HG03025 (cell line): ENCODE measurements at regions not wholly inside any gene's neighbourhood (a gene's known extent, or its start where the extent isn't known, plus 50 kb on each side); places are given as distances from the start of the nearest gene placed in this dataset.

ENCODE experiments used
- ATAC-seq: cut with Tn5 transposase; IDR thresholded peaks from one replicate; pipeline ENCODE4 v1.9.1; 2021; ENCODE audit warnings: mild to moderate bottlenecking, moderate library complexity; ENCODE audit not compliant: unreplicated experiment, low FRiP score

DNA sequence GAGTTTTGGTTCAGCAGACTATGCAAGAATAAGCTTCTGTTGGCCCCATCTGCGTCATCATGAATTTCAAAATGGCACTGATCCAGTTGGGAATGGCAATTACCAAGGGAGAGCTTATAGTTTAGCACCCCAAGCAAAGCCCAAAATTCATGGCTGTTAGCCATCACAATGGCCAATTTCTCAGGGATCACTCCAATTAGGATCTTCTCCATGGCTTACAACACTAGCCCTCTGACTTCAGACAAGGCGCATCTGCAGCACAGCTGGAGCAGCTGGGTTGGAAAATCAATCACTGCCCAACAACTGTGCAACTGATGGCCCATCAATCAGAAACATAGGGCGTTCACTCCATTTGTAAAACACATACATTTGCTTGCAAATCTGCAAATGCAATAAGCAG, 273.6 kb downstream of the SRBD1 start:
- no peak for ATAC-seq

- ATAC-seq, result no peak
Observed at GRCh38 chr2:45334205-45334604, 276.9 kb downstream of the SRBD1 start.

DNA sequence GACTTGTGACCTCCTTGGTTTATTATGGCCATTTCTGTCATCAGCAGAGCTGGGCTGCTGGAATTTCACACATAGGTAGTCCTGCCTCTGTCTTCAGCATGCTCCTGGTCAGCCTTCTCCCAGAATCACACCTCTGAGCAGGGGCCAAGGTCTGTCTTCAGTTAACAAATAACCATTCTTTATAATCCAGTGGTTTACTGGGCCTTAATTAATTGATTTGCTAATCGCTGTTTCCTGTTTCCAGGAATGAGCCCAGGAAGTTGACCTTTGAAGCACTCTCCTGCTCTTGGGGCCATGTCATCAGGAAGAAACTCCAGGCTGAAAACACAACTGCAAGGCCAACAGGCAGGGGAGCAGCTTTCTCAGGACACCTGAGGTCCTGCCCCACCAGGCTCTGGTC, 278.5 kb downstream of the SRBD1 start:
- no peak for ATAC-seq

DNA sequence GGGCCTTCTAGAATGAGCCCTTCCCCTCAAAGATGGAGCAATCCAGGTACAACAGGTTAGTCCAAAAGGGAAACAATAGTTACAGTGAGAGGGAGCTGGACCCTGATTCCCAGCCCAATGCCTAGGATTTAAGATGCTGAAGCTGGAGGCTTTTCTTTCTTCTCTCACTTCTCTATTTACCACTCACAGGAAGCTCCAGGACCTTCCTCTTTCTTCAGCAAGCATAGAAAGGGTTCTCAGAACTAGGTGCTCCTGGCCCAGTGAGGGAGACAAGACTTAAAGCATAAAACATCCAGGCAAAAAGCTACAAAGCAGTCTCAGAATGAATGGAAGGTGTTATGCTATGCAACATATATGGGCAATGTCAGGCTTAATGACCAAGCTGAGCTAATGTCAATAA, 279.0 kb downstream of the SRBD1 start:
- ATAC-seq, result no peak

- ATAC-seq, result no peak
Observed at GRCh38 chr2:45331410-45331786, 279.7 kb downstream of the SRBD1 start.

GRCh38 chr2:45330637-45331409, 280.2 kb downstream of the SRBD1 start:
- no peak for ATAC-seq

DNA sequence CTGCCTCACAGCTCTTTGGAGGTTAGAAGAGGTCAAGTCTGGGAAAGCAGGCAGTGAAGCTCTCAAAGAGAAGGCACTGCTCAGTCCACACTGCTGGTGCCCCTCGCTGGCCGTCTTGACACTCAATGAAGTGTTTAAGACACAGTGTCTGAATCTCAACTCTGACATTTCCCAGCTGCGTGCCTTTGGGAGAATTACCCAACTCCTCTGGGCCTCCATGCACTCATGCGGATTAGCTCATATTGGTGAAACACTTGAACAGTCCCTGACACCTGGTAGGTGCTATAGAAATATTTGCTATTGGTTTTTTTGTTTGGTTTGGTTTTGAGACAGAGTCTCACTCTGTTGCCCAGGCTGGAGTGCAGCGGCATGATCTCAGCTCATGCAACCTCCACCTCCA, 281.0 kb downstream of the SRBD1 start:
- no peak for ATAC-seq

GRCh38 chr2:45329045-45329677, 281.9 kb downstream of the SRBD1 start:
- ATAC-seq, result no peak

GRCh38 chr2:45328264-45328870, 282.7 kb downstream of the SRBD1 start:
- no peak for ATAC-seq

DNA sequence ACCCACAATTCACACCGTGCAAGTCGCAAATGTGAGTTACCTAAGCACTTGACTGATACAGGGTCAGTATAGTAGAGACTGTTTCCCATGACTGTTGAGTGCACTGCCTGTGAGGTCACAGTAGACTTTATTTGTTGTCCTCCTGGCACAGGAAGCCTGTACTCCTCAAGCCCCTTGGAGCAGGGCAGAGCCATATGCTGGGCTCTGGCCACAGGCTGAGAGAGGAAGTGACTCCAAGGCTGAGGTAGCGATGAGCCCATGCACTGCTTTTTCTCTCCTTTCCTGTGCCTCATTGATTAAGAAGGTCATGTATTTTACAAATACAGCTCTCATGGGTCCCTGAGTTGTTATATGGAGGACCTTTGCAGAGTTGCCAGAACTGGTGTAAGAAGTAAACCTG, 287.7 kb downstream of the SRBD1 start:
- ATAC-seq, result no peak

GRCh38 chr2:45320956-45321355, 290.1 kb downstream of the SRBD1 start:
- ATAC-seq, result no peak

DNA sequence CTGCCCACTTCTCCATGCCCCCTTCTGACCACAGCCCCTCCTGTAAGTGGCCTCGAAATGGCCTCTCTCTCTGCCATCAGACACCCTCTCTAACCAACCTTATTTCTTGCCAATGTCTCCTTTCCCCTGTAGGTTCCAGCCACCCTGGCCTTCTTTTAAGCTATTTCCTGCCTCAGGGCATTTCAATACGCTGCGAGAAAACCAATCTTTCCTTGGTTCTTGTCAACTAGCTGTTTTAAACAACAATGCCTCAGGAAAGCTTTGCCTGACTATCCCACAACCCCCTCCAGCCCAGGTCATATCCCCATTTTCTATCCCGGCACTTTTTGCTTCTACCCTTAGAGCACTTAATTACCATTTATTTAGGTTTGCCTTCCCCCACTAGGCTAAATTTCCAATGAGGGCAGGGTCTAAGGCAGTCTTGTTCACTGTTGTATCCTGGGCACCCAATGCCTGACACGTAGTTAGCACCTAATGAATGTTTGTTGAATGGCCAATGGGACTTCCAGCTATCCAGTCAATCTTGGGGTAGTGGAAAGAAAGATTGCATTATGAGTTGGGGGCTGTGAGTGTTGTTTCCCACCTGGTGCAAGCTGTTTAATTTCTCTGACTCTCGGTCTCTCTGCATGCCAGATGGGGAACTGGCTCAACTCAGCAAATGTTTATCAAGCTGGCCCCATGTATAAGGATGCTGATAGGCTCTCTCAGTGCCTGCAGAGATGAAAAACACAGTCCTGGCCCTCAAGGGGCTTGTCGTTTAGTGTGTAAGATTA, 291.2 kb downstream of the SRBD1 start:
- ATAC-seq, result no peak

GRCh38 chr2:45318686-45319085, 292.4 kb downstream of the SRBD1 start:
- no peak for ATAC-seq

- ATAC-seq, result no peak
Observed at GRCh38 chr2:45316576-45317338, 294.3 kb downstream of the SRBD1 start.

DNA sequence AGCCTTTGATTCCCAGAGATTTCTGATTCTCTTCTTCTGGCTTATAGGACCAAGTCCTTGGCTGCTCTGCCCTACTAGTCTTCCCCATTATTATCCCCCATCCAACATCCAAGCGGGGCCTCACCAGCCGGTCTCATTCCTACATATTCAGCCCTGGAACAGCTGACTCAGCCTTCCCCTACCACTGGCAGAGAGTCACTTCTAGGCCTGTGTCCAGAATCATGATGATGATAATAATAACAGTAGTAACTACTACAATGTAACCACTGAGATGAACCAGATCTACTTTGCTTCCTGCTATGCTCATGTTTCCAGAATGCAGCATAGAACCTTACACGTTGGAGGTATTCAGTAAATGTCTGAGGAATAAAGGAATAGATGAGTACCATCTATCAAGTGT, 295.2 kb downstream of the SRBD1 start:
- ATAC-seq, result no peak

- ATAC-seq, result no peak
Observed at GRCh38 chr2:45312275-45312674, 298.8 kb downstream of the SRBD1 start.

- ATAC-seq, result no peak
Observed at GRCh38 chr2:45311559-45311958, 299.5 kb downstream of the SRBD1 start.

DNA sequence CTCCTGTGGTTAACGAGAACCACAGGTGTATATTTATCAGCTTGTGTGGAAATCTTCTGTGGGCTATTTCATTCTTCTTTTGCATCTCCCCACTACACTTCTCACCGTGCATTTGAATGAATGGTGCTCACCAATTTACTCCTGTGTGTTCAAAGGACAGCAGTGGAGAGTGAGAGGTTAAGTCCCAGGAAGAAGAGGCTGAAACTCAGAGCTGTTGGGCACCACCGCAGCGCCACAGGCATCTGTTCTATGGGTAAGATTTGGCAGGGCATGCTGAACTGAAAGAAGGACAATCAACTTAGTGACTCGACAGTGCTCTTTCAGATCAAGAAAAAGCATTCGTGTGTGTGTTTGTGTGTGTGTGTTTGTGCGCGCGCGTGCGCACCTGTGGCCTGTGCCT, 297.9 kb upstream of the SIX2 start:
- no peak for ATAC-seq

DNA sequence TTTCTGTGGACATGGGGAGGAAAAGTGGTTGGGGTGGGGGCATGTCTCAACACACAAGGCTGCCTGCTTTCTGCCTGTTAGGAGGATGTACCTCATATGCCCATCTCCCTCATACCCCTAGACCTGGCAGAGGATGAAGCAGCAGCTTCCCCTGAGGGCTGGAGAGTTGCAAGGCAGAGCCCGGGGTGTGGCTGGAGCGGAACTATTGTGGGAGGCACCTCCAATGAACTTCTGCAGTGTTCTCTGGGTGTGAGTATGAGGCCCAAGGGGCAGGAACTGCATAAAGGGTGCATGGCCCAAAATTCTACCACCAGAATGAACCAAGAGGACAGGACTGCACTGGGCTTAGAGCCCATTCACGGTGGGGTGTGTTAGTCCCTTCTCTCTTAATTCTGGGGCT, 296.3 kb upstream of the SIX2 start:
- no peak for ATAC-seq

GRCh38 chr2:45303417-45304202, 294.4 kb upstream of the SIX2 start:
- ATAC-seq, result no peak
